ENCODE measurements at regions not wholly inside any gene's neighbourhood (a gene's known extent, or its start where the extent isn't known, plus 50 kb on each side); places are given as distances from the start of the nearest gene placed in this dataset.

DNA sequence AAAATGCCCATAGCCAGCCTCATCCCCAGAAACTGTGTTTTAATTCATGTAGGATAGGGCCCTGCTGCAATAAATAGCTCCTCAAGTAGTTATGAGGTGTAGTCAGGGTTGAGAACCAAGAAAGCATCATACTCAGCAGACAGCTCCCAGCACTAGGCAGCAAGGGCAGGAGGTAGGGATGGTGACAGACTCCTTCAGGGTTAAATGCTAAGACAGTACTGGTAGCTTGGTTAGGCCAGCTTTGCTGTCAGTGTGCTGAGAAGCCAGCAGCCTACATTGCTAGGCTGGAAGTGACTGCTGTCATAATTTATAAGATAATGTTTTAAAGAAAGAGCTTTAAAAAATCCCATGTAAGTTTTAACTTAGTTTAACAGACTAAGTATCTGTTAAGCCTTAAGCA, 113.9 kb upstream of the IMMP2L start:
- no peak for DNase-seq (ENCODE audit: low read depth)
- TF ChIP-seq, protein P1, sequence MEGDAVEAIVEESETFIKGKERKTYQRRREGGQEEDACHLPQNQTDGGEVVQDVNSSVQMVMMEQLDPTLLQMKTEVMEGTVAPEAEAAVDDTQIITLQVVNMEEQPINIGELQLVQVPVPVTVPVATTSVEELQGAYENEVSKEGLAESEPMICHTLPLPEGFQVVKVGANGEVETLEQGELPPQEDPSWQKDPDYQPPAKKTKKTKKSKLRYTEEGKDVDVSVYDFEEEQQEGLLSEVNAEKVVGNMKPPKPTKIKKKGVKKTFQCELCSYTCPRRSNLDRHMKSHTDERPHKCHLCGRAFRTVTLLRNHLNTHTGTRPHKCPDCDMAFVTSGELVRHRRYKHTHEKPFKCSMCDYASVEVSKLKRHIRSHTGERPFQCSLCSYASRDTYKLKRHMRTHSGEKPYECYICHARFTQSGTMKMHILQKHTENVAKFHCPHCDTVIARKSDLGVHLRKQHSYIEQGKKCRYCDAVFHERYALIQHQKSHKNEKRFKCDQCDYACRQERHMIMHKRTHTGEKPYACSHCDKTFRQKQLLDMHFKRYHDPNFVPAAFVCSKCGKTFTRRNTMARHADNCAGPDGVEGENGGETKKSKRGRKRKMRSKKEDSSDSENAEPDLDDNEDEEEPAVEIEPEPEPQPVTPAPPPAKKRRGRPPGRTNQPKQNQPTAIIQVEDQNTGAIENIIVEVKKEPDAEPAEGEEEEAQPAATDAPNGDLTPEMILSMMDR (conservative IDR thresholded peaks at IDR 0.05; ENCODE audit: low read depth, low read length) = no peak
- no peak overlapping the region for H3K4me3 ChIP-seq (ENCODE audit: low read depth, low read length)

DNA sequence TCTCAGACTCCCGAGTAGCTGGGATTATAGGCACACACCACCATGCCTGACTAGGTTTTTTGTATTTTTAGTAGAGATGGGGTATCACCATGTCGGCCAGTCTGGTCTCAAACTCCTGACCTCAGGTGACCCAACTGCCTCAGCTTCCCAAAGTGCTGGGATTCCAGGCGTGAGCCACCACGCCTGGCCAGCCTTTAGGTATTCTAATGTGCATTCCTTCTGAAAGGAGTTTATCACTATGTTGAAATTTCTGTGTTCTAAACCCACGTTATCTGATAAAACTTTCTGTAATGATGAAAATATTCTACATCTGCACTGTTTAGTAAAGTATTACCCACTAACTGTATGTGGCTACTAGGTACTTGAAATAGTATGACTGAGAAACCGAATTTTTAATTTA, 110.6 kb upstream of the IMMP2L start:
- no peak overlapping the region for H3K4me3 ChIP-seq (ENCODE audit: low read depth, low read length)
- TF ChIP-seq, protein P1 (conservative IDR thresholded peaks at IDR 0.05; ENCODE audit: low read depth, low read length) = no peak
- no peak for DNase-seq (ENCODE audit: low read depth)

DNA sequence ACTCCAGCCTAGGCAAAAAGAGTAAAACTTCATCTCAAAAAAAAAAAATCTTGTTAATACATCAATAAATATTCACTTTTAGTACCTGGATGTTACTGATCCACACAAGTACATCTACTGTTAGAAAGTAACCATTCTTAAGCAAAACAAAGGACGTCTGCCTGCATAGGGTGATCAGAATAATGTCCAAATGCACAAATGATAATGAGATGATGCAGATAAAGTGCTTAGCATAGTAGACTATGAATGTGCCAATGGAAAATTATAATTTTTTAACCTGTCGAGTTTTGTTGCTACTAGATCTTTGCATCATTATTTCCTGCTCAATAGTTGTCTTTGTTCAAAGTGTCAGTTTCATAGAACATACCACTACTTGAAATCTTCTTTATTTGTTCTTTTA, 109.6 kb upstream of the IMMP2L start:
- H3K4me3 ChIP-seq (ENCODE audit: low read depth, low read length) = no peak overlapping the region
- DNase-seq (ENCODE audit: low read depth) = no peak
- TF ChIP-seq, protein P1 (conservative IDR thresholded peaks at IDR 0.05; ENCODE audit: low read depth, low read length) = no peak

GRCh38 chr7:111668711-111669110, 106.4 kb upstream of the IMMP2L start:
- DNase-seq (ENCODE audit: low read depth) = no peak
- no peak overlapping the region for H3K4me3 ChIP-seq (ENCODE audit: low read depth, low read length)
- TF ChIP-seq, protein P1 (conservative IDR thresholded peaks at IDR 0.05; ENCODE audit: low read depth, low read length) = no peak

DNA sequence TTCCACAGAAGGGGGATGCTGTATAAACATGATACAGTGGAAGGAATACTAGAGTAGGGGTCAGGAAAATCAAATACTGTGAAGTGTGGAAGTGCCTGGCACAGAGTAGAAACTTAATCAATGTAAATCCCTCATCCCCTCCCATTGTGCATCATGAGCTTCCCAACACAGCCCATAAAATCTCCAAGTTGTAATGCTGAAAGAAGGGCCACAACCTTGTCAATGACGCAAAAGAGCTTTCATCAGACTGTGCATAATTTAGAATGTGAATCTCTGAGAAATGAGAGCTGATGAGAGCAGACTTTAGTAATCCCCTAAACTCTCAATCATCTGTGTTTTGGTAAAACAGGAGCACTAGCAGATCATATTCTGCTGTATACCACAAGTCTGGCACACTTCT, 105.2 kb upstream of the IMMP2L start:
- no peak for DNase-seq (ENCODE audit: low read depth)
- TF ChIP-seq, protein P1 (conservative IDR thresholded peaks at IDR 0.05; ENCODE audit: low read depth, low read length) = no peak
- H3K4me3 ChIP-seq (ENCODE audit: low read depth, low read length) = no peak overlapping the region

DNA sequence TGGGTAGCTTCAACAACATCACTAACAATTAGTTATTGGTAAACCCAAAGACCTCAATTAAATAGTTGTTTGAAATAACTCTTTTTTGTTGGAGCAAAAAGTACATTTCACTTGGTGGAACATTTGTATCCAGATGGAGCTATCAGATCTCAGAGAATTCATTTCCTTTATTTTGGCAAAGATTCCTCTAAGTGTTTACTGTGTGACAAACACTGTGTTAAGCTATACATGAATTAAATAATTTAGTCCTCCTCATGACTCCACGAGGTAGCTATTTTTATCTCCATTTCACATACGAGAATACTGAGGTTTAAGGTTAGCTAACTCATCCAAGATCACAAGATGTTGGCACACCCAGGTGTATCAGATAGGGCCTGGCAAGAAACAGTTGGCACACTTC, 104.0 kb upstream of the IMMP2L start:
- H3K4me3 ChIP-seq (ENCODE audit: low read depth, low read length) = no peak overlapping the region
- no peak for DNase-seq (ENCODE audit: low read depth)
- TF ChIP-seq, protein P1 (conservative IDR thresholded peaks at IDR 0.05; ENCODE audit: low read depth, low read length) = no peak

- no peak for DNase-seq (ENCODE audit: low read depth)
- no peak overlapping the region for H3K4me3 ChIP-seq (ENCODE audit: low read depth, low read length)
- TF ChIP-seq, protein P1 (conservative IDR thresholded peaks at IDR 0.05; ENCODE audit: low read depth, low read length) = no peak
These were observed 101.5 kb upstream of the IMMP2L start for GRCh38 chr7:111663771-111664170.
